ENCODE measurements at regions not wholly inside any gene's neighbourhood (a gene's known extent, or its start where the extent isn't known, plus 50 kb on each side); places are given as distances from the start of the nearest gene placed in this dataset.
"Not testable (repeated sequence)": the region's sequence is repeated elsewhere in the genome, so short reads cannot be mapped to it uniquely, and the experiment has no call there.

- no peak for DNase-seq (ENCODE audit: low spot score)
Observed at GRCh38 chrX:128804828-128805227, 718.5 kb downstream of the SMARCA1 start.

- no peak for DNase-seq (ENCODE audit: low spot score)
Observed at GRCh38 chrX:128800138-128800537, 723.2 kb downstream of the SMARCA1 start.

- not testable (repeated sequence) for DNase-seq (ENCODE audit: low spot score)
Observed at GRCh38 chrX:128783139-128783538, 730.9 kb upstream of the ACTRT1 start.

GRCh38 chrX:128781506-128781905 is 729.3 kb upstream of the ACTRT1 start:
- no peak for DNase-seq (ENCODE audit: low spot score)

GRCh38 chrX:128780934-128781333 is 728.7 kb upstream of the ACTRT1 start:
- no peak for DNase-seq (ENCODE audit: low spot score)

GRCh38 chrX:128769495-128769894 is 717.3 kb upstream of the ACTRT1 start:
- DNase-seq (ENCODE audit: low spot score) = no peak

- no peak for DNase-seq (ENCODE audit: low spot score)
Observed at GRCh38 chrX:128759745-128760144, 707.5 kb upstream of the ACTRT1 start.

GRCh38 chrX:128759177-128759576 is 707.0 kb upstream of the ACTRT1 start:
- DNase-seq (ENCODE audit: low spot score) = no peak

GRCh38 chrX:128754130-128754529 is 701.9 kb upstream of the ACTRT1 start:
- DNase-seq (ENCODE audit: low spot score) = no peak

GRCh38 chrX:128739539-128739938 is 687.3 kb upstream of the ACTRT1 start:
- no peak for DNase-seq (ENCODE audit: low spot score)

GRCh38 chrX:128728943-128729342 is 676.7 kb upstream of the ACTRT1 start:
- no peak for DNase-seq (ENCODE audit: low spot score)

- DNase-seq (ENCODE audit: low spot score) = no peak
Observed at GRCh38 chrX:128717635-128718578, 665.7 kb upstream of the ACTRT1 start.

GRCh38 chrX:128714425-128714824 is 662.2 kb upstream of the ACTRT1 start:
- no peak for DNase-seq (ENCODE audit: low spot score)

GRCh38 chrX:128699716-128700285 is 647.6 kb upstream of the ACTRT1 start:
- DNase-seq (ENCODE audit: low spot score) = no peak

- no peak for DNase-seq (ENCODE audit: low spot score)
Observed at GRCh38 chrX:128698573-128699181, 646.5 kb upstream of the ACTRT1 start.

GRCh38 chrX:128691872-128692271 is 639.7 kb upstream of the ACTRT1 start:
- no peak for DNase-seq (ENCODE audit: low spot score)

- DNase-seq (ENCODE audit: low spot score) = no peak
Observed at GRCh38 chrX:128685387-128685786, 633.2 kb upstream of the ACTRT1 start.

- no peak for DNase-seq (ENCODE audit: low spot score)
Observed at GRCh38 chrX:128676651-128677050, 624.4 kb upstream of the ACTRT1 start.

GRCh38 chrX:128674326-128675086 is 622.3 kb upstream of the ACTRT1 start:
- DNase-seq (ENCODE audit: low spot score) = not testable (repeated sequence)

GRCh38 chrX:128664211-128664610 is 612.0 kb upstream of the ACTRT1 start:
- no peak for DNase-seq (ENCODE audit: low spot score)

GRCh38 chrX:128653524-128654060 is 601.4 kb upstream of the ACTRT1 start:
- DNase-seq (ENCODE audit: low spot score) = no peak
